Dedifferentiated amniotic fluid mesenchymal stem cell (primary cell): ENCODE measurements at regions not wholly inside any gene's neighbourhood (a gene's known extent, or its start where the extent isn't known, plus 50 kb on each side); places are given as distances from the start of the nearest gene placed in this dataset.
A peak's percentile ranks its signal among the peaks of the same experiment; 100 is the strongest.
"Not testable (repeated sequence)": the region's sequence is repeated elsewhere in the genome, so short reads cannot be mapped to it uniquely, and the experiment has no call there.

Source experiments
- DNase-seq: peaks from one replicate; pipeline ENCODE4 v3.0.0-alpha.2; 2016; ENCODE audit errors: extremely low spot score

DNA sequence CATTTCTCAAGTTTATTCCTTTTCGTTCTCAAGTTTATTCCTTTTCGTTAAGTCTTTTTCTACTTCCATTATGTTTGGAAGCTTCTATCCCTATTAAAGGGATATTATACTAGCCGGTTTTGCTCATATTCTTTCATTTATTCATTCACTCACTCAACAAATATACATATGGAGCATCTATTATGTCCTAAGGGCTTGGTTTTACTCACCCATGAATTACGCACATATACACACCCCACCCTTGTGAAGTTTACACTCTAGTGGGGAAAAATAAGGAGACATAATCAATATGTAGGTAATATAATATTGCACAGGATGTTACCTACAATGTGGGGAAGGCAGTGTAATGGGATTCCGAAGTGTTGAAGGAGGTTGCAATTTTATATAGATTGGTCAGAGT is 90.5 kb downstream of the ACTL7B start:
- DNase-seq, result no peak

DNA sequence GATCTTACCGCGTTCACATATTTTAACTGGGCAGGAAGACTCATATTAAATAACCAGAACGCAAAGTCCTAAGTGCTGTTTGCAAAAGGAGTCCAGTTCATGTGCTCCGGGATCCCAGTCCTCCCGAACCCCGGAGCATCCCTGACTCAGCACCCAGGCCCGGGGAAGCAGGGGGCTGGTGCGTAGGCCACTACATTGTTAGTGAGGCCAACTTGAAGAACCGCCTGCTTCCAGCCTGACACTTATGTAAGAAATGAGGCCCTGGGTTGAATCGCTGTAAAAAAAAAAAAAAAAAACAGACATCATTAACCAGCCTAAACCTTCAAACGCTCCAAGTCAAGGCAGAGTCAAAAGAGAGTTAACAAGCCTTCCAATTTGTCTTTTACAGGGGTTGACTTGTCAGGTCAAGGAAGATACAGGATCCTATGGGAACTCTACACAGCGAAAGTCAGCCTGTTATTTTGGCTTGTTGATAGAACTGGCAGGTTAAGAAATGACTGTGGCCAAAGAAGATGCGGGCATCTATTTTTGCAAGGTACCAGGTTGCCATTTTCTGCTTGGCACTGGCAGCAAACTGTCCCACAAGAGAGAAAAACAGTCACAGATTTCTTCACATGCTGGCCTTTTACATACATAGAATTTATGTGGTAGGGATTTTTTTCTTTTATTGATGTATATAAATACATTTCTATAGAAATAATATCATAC is 93.3 kb downstream of the ACTL7B start:
- DNase-seq, result no peak

DNA sequence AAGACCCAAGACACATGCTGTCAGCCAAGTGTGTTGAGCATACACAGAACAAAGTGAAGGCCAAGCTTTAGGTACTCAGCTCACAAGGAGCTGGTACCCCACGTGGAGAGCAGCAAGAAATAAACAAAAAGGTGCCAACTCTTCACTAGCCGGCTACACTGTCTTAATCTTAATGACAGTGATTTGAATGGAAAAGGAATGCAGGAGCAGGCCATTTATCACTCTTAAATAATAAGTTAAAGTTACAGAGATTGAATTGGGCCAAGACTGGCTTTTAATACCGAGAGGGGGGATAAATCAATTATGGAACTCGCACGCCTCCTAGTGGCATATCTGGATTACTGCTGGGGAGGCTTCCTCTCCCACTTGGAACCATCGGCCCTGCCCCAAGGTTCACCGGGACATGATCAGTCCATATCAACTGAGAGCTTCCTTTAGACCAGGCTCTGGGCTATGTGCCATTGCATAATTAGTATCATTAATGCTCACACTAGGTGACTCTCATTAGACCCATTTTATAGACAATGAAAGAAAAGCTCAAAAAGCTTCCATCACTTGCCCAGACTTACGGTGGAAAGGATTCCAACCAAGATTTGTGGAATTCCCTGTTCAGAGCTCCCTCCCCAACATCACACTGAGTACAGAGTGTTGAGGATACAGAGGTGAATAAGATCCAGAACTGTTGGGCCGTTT is 94.0 kb downstream of the ACTL7B start:
- DNase-seq, result peak; percentile 48

DNA sequence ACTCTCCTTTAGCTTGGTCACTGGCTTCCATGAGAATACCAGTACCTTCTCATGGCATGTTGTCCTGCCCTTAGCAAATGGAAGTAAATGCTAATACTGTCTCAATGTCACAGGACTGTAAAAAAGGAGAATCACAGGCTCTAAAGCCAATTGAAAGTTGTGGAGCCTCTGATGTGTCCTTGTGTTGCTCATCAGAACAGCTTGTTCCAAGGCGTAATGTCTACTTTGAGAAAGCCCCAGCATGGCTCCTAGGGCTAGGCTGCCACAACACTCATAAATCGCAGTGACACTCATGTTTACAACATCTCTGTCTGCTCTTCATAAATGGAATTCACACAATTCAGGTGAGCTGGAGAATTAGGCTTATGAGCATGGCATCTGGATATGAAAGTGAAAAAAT is 94.9 kb downstream of the ACTL7B start:
- no peak for DNase-seq

DNA sequence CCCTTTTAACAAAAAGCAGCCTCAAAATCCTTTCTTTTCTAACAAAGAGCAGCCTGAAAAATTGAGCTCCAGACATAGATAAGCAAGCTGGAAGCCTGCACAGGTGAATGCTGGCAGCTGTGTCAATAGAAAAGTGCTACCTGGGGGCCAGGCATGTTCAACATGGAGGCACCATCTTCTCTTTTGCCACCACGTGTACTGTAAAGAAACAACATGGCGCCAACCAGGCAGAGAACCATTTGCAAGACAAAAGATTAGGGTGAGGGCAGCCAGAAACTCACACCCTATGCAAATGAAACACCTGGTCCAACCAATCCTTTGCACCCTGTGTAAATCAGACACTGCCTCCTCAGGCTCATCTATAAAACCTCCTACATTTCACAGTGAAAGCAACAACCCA is 96.0 kb downstream of the ACTL7B start:
- no peak for DNase-seq

DNA sequence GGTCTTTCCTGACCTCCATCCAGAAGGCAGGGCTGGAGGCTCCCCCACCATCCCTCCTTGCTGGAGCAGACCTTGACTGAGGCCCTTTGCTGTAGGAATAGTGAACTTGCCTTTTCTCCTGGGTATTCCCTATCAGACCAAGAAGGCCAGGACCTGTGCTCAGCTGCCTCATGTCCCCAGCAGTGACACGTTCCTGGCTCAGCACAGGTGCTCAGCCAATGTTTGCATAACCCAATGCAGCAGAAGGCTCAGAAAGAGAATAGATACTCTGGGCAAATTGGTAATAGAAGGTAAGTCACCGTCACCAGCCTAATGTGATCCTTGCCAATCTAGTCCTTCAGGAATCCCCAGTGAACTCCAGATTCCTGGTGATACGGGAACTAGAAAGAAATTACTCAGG is 96.4 kb downstream of the ACTL7B start:
- DNase-seq, result no peak

DNA sequence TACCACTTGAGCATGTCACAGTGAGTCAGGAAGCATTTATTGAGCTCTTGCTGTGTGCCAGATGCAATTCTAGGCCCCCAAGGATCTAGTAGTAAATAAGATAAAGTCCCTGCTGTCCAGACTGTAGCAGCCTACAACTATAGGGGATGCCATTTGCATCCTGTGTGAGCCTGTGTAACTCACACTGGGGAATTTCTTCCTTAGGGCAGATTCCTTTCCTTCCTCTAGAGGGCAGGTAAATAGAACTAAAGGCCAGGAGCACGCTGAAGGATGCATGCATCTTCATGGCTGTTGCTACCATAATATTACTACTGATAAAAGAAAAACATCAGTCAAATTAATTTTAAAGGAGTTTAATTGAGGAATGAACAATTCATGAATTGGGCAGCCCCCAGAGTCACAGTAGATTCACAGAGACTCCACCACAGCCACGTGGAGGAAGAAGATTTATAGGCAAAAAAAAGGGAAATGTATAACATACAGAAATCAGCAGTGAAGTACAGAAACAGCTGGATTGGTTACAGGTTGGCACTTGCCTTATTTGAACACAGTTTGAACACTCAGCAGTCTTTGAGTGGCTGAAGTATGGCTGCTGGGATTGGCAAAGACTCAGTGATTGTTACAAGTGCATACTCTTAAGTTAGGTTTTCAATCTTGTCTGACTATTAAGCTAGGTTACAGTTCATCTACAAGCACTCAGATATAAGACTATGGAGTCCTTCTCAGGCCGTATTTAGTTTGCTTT is 98.9 kb downstream of the ACTL7B start:
- no peak for DNase-seq

DNA sequence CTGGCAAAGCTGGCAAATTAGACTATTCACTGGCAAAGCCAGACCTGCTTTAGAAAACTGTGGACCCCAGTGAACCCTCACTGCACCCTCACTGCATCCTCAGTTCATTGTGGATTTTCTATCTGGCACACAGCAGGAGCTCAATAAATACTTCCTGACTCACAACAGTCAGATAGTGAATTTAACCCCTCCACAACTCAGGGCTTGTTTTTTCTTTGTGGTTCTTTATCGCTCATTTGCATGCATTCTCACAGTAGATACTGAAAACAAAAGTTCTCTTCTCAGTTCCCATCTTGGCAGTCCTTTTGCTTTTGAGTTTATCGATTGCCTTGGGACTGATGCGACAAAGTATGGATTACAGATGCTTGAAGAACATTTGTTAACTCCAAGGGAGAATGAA is 99.8 kb downstream of the ACTL7B start:
- no peak for DNase-seq

DNA sequence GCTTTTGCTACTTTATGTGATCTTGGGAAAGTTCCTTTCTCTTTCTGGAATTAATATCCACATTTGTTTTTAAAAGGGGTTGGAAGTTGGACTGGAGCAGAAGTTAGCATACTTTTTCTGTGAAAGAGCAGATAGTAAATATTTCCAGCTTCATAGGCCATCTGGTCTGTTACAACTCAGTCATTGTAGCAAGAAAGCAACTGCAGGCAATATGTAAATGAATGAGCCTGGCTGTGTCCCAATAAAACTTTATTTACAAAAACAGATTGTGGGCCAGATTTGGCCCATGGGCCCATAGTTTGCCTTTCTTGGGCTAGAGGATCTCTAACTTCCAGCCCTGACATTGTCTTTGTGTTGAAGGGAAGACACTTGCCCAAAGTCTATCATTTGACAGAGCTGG is 104.4 kb downstream of the ACTL7B start:
- no peak for DNase-seq

DNA sequence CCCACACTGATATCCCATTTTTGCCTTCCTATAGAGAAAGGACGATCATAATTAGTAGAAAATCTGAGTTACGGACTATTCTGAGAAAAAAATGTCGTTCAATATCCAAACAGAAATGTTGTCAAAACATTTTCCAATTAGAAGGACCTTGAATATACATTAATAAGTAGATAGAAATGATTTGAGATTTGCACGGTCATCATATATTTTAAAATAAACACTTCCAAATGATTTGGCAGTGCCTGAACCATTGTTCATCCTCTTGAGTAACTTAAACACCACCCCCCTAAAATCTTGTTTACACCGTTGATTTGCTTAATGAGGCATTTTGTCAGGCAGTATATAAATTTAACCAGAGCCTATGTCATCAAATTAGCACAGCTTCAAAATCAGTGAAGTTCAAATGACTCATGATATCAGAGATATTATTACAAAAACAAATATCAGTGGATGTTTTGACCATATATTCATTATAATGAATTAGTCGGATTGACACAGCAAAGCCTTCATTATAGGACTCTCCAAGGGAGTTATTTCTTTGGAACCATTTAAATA is 105.0 kb downstream of the ACTL7B start:
- no peak for DNase-seq

DNA sequence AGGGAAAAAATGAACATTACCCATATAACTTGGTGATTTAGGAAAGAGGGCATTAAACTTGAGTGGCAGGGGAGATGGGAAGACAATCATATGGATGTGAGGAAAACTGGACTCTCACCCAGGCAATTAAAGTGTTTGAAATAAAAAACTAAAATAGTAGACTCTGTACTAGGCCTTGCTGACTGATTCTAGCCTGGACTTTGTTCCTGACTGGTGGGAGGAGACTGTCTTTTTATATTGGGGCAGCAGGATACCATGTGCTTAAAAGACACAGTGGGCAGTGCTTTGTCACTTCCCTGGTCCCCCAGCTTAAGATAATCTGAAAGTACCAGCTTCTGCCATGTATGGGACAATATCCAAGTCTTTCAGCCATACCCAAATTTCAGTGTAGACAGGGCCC is 107.0 kb downstream of the ACTL7B start:
- DNase-seq, result no peak

DNA sequence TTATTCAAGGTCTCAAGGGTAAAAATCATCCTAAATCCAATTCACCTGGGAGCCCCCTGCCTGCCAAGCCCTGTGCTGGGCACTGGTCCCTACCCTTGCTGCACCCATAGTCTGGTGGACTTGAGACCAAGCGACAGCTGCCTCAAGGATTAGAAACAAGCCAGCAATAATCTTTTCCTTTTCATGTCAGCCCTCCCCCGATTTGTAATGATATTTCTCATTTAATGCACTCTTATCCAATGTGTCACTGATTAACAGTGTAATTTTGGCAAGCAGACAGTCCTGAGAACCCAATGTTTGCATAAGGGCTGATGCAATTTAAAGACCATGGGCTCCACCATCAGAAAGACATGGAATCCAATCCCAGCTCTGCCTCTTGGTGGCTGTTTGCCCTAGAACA is 108.9 kb downstream of the ACTL7B start:
- no peak for DNase-seq

DNA sequence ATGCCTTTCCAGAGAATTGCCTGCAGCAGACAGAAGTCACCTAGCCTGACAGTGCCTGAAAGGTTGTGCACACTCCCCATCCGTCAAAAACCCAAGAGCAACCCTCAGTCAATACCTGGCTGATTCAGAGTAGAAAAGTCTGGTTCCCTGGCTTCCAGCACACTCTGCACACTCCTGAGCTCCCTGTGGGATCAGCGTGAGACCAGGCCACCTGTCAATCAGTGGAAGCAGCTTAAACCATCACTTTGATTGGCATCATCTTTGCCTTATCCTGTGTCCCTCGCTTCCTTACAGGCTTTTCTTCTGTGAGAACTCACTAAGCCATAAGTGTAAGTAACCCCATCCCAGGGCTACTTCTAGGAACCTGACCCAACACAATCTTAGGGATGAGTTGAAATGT is 109.8 kb downstream of the ACTL7B start:
- DNase-seq, result no peak

DNA sequence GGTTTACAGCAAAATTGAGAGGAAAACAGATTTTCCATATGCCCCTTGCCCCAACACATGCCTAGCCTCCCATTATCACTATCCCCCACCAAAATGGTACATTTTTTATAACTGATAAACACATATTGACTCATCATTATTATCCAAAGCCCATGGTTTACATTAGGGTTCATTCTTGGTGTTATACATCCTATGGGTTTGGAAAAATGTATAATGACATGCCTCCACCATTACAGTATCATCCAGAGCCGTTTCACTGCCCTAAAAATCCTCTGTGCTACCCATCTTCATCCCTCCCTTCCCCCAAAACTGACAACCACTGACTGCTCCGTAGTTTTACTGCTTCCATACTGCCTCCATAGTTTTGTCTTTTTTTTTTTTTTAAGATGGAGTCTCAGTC is 111.1 kb downstream of the ACTL7B start:
- no peak for DNase-seq

DNA sequence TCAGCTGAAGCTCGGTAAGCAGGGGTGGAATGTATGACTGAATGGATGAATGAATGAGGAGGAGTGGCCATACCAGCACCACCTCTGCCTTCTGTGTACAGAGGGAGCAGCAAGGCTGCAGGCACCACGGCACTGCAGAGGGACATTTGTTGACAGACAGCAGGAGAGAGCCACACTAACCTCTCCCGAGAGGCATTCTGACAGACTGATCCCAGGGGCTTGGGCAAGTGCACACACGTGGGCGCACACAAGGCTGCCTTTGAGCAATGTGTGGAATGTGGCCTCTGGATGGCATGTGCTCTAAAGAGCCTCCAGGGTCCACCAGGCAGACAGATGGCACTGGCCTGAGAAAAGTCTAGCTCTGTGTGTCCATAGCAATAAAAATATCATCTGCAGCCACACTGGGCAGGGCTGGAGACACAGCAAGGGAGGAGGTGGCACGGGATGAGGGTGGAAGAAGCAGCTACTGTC is 111.8 kb downstream of the ACTL7B start:
- DNase-seq, result peak; percentile 67

DNA sequence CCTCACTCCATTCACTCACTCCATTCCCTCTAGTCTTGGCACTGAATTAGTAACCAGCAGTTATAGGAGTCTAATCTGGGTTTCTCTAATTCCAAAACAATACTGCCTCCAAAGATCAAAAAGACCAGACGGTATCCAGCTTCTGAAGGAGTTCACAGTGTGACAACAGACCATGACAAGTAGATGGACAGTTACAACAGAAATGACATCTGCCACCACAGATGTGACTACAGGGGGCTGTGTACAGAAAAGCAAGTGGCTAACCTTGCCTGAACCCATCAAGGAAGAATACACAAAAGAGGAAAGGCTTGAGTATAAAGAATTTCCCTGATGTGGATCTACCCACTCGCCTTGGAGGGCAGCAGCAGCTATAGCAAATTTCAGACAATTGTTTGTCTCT is 112.4 kb downstream of the ACTL7B start:
- DNase-seq, result no peak

DNA sequence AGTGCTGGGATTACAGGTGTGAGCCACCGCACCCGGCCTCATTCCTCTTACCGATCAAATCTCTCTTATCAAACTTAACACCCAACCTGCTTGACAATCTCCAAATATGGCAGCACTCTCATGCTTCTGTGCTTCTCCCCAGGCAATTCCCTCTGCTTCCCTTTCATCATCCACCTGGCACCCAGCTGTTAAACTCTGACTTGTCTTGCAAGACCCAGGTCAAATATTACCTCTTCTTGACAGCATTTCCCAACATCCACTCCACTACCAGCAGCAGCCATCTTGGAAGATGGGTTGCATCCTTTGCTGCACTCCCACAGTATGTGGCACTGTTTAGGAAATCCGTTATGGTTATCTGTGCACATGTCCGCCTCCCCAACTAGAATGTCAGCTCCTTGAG is 113.6 kb downstream of the ACTL7B start:
- no peak for DNase-seq

DNA sequence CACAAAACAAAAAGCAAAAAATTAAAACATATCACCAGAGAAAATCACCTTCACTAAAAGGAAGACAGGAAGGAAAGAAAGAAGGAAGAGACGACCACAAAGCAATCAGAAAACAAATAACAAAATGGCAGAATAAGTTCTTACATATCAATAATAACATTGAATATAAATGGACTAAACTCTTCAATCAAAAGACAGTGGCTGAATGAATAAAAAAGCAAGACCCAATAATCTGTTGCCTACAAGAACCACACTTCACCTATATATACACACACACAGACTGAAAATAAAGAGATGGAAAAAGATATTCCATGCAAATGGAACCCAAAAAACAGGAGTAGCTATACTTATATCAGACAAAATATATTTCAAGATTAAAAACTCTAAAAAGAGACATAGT is 124.5 kb downstream of the ACTL7B start:
- DNase-seq, result not testable (repeated sequence)

DNA sequence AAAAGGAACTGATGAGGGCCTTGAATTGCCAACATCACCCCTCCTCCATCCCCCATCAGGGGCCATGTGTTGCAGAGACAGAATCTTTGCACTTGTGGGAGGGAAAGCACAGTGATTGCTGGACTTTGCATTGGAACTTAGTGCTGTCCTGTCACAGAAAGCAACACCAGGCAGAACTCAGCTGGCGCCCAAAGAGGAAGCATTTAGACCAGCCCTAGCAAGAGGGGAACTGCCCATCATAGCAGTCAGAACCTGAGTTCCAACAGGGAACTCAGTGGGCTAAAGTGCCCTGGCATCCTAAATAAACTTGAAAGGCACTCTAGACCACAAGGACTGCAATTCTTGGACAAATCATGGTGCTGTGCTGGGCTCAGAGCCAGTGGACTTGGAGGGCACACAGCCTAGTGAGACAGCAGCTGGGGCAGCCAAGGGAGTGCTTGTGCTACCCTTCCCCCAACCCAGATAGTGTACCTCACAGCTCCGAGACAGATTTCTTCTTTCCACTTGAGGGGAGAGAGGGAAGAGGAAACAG is 128.1 kb downstream of the ACTL7B start:
- DNase-seq, result no peak

DNA sequence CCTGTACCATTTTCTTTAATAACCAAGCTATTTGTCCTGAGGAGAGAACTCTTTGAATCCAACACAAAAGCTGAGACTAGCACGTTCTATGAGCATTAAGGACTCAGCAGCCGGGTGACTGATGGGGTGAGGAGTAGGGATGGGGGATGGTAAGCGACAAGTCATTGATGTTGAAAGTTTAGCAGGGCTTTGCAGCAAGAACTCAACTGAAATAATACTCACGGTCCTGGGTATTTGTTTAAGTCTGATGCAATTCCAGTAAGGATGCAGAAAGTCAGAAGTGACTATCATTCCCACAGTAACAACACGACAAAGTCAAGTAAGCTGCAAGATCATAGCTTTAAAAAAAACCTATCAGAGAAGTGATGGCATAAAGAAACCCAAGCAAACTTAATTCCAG is 131.1 kb downstream of the ACTL7B start:
- peak; percentile 73 for DNase-seq

DNA sequence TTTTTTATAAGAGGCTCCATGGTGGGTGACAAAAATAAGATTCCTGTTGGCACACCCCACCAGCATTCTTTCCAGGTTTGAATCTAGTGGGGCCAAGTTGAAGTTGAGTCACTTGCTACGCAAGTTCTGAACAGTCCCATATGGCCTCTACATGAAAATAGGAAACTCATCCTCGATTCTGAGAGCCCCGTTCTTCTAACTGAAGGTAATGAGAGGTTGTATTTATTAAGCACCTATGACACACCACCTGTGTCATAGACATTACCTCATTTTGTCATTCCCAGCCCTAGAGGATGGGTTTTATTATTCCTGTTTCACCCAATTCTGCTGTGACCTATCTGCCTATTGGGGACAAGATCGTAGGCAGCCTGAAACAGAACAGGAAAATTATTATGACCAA is 131.7 kb downstream of the ACTL7B start:
- DNase-seq, result no peak

DNA sequence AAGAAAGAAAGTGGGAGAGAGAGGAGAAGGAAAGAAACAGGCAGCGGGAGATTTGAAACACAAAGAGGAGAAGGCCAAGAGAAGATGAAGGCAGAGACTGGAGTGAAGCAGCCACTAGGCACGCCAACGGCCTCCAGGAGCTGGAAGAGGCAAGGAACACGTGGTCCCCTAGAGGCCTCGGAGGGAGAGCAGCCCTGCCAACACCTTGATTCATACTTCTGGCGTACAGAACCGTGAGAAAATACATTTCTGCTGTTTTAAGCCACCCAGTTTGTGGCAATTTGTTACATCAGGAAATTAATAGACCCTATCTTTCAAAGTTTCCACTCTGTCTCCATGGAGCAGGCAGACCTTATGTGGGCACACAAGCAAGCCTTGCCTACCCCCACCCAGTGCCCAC is 133.4 kb downstream of the ACTL7B start:
- DNase-seq, result no peak
